Breast epithelium (tissue), 3 donors: ENCODE measurements at regions not wholly inside any gene's neighbourhood (a gene's known extent, or its start where the extent isn't known, plus 50 kb on each side); places are given as distances from the start of the nearest gene placed in this dataset.

ENCODE experiments used
- POLR2A ChIP-seq: fragments of 450-650 bp; IDR thresholded peaks from one replicate; pipeline ENCODE4 v1.6.1; 2016; ENCODE audit warnings: antibody characterized with exemption, mild to moderate bottlenecking, moderate library complexity
- POLR2AphosphoS5 ChIP-seq, 3 donors: sonication (generic); formaldehyde crosslinking; IDR thresholded peaks; one replicate each; pipeline ENCODE4 v1.6.1; 2017; ENCODE audit warnings: antibody characterized with exemption in 3 of 3
- TF ChIP-seq, protein P1 (sequence below), 3 donors: fragments of 450-650 bp; IDR thresholded peaks; one replicate each; pipeline ENCODE4 v1.5.1; 2016 to 2017; ENCODE audit warnings: antibody characterized with exemption in 3 of 3, mild to moderate bottlenecking in 3 of 3, moderate library complexity in 3 of 3

DNA sequence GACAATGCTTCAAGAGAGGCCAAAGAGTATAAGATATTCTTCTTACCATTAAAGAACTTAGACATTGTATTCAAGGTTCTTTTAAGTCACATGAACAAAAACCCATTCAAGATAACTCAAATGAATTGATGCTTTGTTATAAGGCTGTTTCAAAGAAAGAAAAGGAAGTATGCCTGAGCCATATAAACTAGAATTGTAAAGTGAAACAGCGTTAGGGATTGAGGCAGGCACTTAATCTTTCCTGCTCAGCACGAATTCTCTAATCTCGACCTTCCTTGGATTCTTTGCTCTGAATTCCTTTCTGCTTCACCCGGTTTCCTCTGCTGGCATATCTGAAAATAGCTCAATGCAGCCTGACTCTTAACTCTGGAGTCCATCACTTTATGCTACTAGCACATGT, 595.4 kb downstream of the DIAPH3 start:
- TF ChIP-seq POLR2AphosphoS5 (IDR thresholded peaks at IDR 0.05) (no peak), POLR2A (no peak)
- TF ChIP-seq, protein P1, sequence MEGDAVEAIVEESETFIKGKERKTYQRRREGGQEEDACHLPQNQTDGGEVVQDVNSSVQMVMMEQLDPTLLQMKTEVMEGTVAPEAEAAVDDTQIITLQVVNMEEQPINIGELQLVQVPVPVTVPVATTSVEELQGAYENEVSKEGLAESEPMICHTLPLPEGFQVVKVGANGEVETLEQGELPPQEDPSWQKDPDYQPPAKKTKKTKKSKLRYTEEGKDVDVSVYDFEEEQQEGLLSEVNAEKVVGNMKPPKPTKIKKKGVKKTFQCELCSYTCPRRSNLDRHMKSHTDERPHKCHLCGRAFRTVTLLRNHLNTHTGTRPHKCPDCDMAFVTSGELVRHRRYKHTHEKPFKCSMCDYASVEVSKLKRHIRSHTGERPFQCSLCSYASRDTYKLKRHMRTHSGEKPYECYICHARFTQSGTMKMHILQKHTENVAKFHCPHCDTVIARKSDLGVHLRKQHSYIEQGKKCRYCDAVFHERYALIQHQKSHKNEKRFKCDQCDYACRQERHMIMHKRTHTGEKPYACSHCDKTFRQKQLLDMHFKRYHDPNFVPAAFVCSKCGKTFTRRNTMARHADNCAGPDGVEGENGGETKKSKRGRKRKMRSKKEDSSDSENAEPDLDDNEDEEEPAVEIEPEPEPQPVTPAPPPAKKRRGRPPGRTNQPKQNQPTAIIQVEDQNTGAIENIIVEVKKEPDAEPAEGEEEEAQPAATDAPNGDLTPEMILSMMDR (IDR thresholded peaks at IDR 0.05) = no peak
